ENCODE measurements at regions not wholly inside any gene's neighbourhood (a gene's known extent, or its start where the extent isn't known, plus 50 kb on each side); places are given as distances from the start of the nearest gene placed in this dataset.

GRCh38 chr7:20945451-20945850 lies 158.8 kb upstream of the SP8 start:
- TF ChIP-seq CTCF (conservative IDR thresholded peaks at IDR 0.05; ENCODE audit: low read length), result no peak
- no peak for TF ChIP-seq EZH2phosphoT487 (IDR thresholded peaks at IDR 0.05; ENCODE audit: borderline replicate concordance)
